ENCODE measurements at regions not wholly inside any gene's neighbourhood (a gene's known extent, or its start where the extent isn't known, plus 50 kb on each side); places are given as distances from the start of the nearest gene placed in this dataset.

DNA sequence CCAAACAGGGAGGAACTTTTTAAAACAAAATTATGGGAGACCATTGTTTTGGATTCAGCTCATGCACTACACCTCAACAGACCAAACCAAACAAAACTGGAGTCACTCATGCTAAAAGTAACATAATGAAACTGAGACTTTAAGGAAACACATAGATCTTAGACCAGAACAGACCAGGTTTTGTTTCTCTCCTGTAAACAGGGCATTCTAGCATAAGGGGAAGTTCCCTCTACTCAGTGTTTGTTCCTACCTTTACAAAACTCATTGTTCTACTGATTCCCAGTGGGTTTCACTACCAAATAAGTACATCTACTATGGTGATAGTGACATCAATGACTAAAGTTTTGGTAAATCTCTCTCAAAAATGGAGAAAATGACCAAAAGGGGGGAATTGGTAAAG is 1103.6 kb upstream of the EDIL3 start:
- TF ChIP-seq CTCF (IDR thresholded peaks at IDR 0.05) (no peak), POLR2A (IDR thresholded peaks at IDR 0.05) (no peak), POLR2AphosphoS5 (IDR thresholded peaks at IDR 0.05) (no peak), EP300 (IDR thresholded peaks at IDR 0.05) (no peak)

Measured in stomach (tissue), 4 donors.